ENCODE measurements at regions not wholly inside any gene's neighbourhood (a gene's known extent, or its start where the extent isn't known, plus 50 kb on each side); places are given as distances from the start of the nearest gene placed in this dataset.

GRCh38 chr5:176747670-176748072, 62.7 kb upstream of the UNC5A start:
- Histone ChIP-seq H3K4me1 (no peaks in the 10 kb centered on the region), H3K27me3 (peaks cover 20% of the 10 kb centered on the region), H3K9ac (ENCODE audit: low read depth in 2 of 2, low read length in 2 of 2) (no peak overlapping the region), H3K4me3 (no peak overlapping the region), H3K36me3 (no peaks in the 10 kb centered on the region), H3K9me3 (no peaks in the 10 kb centered on the region), H3K27ac (no peak overlapping the region)
- intact Hi-C loops (cut with DNase I), result no loop called here
- peak; percentile 6 for DNase-seq
- TF ChIP-seq CTCF (IDR thresholded peaks at IDR 0.05), result no peak

DNA sequence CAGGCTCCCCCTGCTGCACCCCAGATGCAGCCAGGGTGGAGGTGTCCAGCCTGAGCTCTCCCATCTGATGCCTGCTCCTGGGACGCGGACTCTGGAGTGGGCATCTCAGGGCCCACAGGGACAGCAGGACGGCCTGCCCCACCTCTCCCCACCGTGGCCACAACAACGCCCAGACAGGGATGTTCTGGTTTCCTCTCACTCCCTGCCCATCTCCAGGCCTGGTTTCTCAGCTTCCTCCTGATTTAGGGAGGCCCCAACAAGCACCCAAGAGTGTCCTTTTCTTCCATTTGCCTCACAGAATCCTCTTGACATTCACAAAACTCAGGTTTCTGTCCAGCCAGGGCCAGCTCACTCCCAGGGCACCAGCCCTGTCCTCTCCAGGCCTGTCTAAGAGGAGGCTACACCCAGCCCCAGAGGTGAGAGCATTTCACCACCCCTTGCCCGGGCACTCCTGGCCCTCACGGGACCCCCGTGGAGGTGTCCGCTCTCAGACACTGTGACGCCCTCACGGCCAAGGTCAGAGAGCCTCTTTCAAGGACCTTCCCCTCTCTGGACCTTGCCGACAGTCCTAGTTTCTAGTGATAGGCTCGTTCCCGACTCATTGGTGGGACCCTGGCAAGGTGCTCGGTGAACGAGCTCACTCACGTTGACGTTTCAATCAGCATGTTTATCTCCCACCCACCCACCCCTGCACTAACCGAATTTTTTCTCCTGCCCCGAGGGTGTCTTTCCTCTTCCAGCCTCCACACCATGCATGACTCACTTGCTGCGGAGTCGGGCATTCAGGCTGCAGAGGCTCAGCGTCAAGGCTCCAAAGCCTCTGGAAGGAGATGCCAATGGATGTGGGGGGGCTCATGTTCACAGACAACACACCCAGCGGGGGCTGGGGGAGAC, 62.0 kb upstream of the UNC5A start:
- peaks cover 14% of the 10 kb centered on the region for H3K27me3 ChIP-seq
- no peak for TF ChIP-seq CTCF (IDR thresholded peaks at IDR 0.05)
- DNase-seq, result no peak

GRCh38 chr5:176748967-176749935, 61.1 kb upstream of the UNC5A start:
- peak; percentile 13 for DNase-seq
- H3K27ac ChIP-seq, result no peak overlapping the region
- TF ChIP-seq CTCF (IDR thresholded peaks at IDR 0.05), result no peak
- no peak overlapping the region for H3K9ac ChIP-seq (ENCODE audit: low read depth in 2 of 2, low read length in 2 of 2)
- intact Hi-C loops (cut with DNase I), result no loop called here
- H3K36me3 ChIP-seq, result no peaks in the 10 kb centered on the region
- H3K4me3 ChIP-seq, result no peak overlapping the region
- H3K4me1 ChIP-seq, result no peaks in the 10 kb centered on the region
- no peaks in the 10 kb centered on the region for H3K9me3 ChIP-seq
- H3K27me3 ChIP-seq, result peaks cover 4% of the 10 kb centered on the region

More for the DNA sequence above, 62.0 kb upstream of the UNC5A start:
- no peak overlapping the region for H3K9ac ChIP-seq (ENCODE audit: low read depth in 2 of 2, low read length in 2 of 2)
- no peaks in the 10 kb centered on the region for H3K9me3 ChIP-seq
- no peak overlapping the region for H3K27ac ChIP-seq
- no peaks in the 10 kb centered on the region for H3K36me3 ChIP-seq
- no peaks in the 10 kb centered on the region for H3K4me1 ChIP-seq
- H3K4me3 ChIP-seq, result no peak overlapping the region
- intact Hi-C loops (cut with DNase I), result no loop called here

GRCh38 chr5:176750144-176750543, 60.2 kb upstream of the UNC5A start:
- DNase-seq, result no peak

More at GRCh38 chr5:176750144-176750543, 60.2 kb upstream of the UNC5A start:
- Histone ChIP-seq H3K27ac (no peak overlapping the region), H3K4me3 (no peak overlapping the region), H3K27me3 (no peaks in the 10 kb centered on the region), H3K4me1 (no peaks in the 10 kb centered on the region), H3K9me3 (no peaks in the 10 kb centered on the region), H3K9ac (ENCODE audit: low read depth in 2 of 2, low read length in 2 of 2) (no peak overlapping the region), H3K36me3 (no peaks in the 10 kb centered on the region)
- no peak for TF ChIP-seq CTCF (IDR thresholded peaks at IDR 0.05)
- intact Hi-C loops (cut with DNase I), result no loop called here
